Loucy (cell line): ENCODE measurements at regions not wholly inside any gene's neighbourhood (a gene's known extent, or its start where the extent isn't known, plus 50 kb on each side); places are given as distances from the start of the nearest gene placed in this dataset.

Experiments
- H2AFZ ChIP-seq: fragments of 200-600 bp; sonication (generic); 2 replicates; pipeline ENCODE4 v1.6.0; 2016; ENCODE audit warnings: antibody characterized with exemption, mild to moderate bottlenecking, low read length, moderate library complexity
- H3F3A ChIP-seq: fragments of 200-600 bp; 2 replicates; pipeline ENCODE4 v1.6.0; 2016; ENCODE audit warnings: antibody characterized with exemption, low read depth, mild to moderate bottlenecking
- H3K27me3 ChIP-seq: fragments of 200-600 bp; sonication (generic); 2 replicates; pipeline ENCODE4 v1.6.1; 2014; ENCODE audit warnings: low read length, mild to moderate bottlenecking; ENCODE audit not compliant: insufficient read depth, poor library complexity, severe bottlenecking
- H3K36me3 ChIP-seq: fragments of 200-600 bp; sonication (generic); 2 replicates; pipeline ENCODE4 v1.6.1; 2016; ENCODE audit warnings: low read length; ENCODE audit not compliant: insufficient read depth
- H3K4me1 ChIP-seq: fragments of 200-600 bp; sonication (generic); 2 replicates; pipeline ENCODE4 v1.5.1; 2014; ENCODE audit warnings: low read length, mild to moderate bottlenecking; ENCODE audit not compliant: insufficient read depth, poor library complexity, severe bottlenecking
- H3K4me2 ChIP-seq: fragments of 200-600 bp; sonication (generic); 2 replicates; pipeline ENCODE4 v1.6.0; 2014; ENCODE audit warnings: antibody characterized with exemption, low read length, low read depth, mild to moderate bottlenecking; ENCODE audit not compliant: poor library complexity, severe bottlenecking
- H3K4me3 ChIP-seq: fragments of 200-600 bp; sonication (generic); 2 replicates; pipeline ENCODE4 v1.5.1; 2014; ENCODE audit warnings: low read length, mild to moderate bottlenecking, mixed read lengths; ENCODE audit not compliant: poor library complexity, severe bottlenecking
- H3K79me2 ChIP-seq: fragments of 200-600 bp; sonication (generic); 2 replicates; pipeline ENCODE4 v1.6.1; 2014; ENCODE audit warnings: low read length; ENCODE audit not compliant: insufficient read depth
- H3K9ac ChIP-seq: fragments of 200-600 bp; sonication (generic); 2 replicates; pipeline ENCODE4 v1.6.0; 2014; ENCODE audit warnings: mild to moderate bottlenecking, low read depth, low read length, moderate library complexity; ENCODE audit not compliant: poor library complexity, severe bottlenecking
- H3K9me2 ChIP-seq: fragments of 200-600 bp; sonication (generic); replicated peaks from 2 replicates; pipeline ENCODE4 v1.6.1; 2016; ENCODE audit warnings: low read depth, low read length, mixed read lengths
- H3K9me3 ChIP-seq: fragments of 200-600 bp; sonication (generic); 2 replicates; pipeline ENCODE4 v1.6.1; 2014; ENCODE audit warnings: mild to moderate bottlenecking, antibody characterized with exemption, low read length, low read depth; ENCODE audit not compliant: insufficient read depth
- H4K20me1 ChIP-seq: fragments of 200-600 bp; sonication (generic); 2 replicates; pipeline ENCODE4 v1.6.0; 2014; ENCODE audit warnings: antibody characterized with exemption, low read length, mild to moderate bottlenecking; ENCODE audit not compliant: insufficient read depth, poor library complexity, severe bottlenecking
- EZH2phosphoT487 ChIP-seq: fragments of 200-600 bp; IDR thresholded peaks from 2 replicates; pipeline ENCODE4 v1.6.1; 2018; ENCODE audit warnings: antibody characterized with exemption, mild to moderate bottlenecking, moderate library complexity, borderline replicate concordance
- TF ChIP-seq, protein P1 (sequence below): fragments of 200-600 bp; sonication (generic); conservative IDR thresholded peaks from 2 replicates; pipeline ENCODE4 v1.5.1; 2014; ENCODE audit warnings: mild to moderate bottlenecking, antibody characterized with exemption, low read length

DNA sequence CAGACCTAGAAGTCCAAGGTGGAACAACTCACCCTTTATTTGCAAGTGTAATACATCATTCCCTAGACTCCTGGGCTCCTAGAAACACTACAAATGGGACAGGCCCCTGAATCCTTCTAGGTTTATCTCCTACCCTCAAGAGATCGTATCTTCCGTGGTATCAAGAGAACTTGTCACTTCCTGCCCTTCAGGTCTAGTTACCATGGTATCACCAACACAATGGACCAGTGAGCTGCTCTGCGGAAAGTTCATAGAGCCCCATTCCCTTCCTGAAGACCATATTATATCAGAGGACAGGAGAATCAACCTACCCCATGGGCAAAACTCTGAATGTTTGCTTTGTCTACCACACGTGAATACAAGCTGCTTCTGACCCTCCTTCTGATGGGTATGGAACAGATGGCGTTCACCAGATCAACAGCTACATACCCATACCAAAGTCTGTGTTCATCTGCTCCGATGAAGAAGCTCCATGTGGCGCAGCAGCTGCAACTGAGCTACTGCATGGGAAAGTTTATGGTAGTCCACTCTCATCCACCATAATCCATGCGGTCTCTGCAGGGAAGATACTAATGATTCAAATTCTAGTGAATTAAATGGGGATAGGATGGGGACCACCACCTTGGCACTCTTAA, 84.6 kb upstream of the KLF13 start:
- Histone ChIP-seq H3K4me3 (no peak overlapping the region), H3K9me2 (no peaks in the 10 kb centered on the region), H3K79me2 (no peaks in the 10 kb centered on the region), H3K9me3 (no peaks in the 10 kb centered on the region), H2AFZ (no peak overlapping the region), H3K36me3 (no peaks in the 10 kb centered on the region), H3F3A (no peaks in the 10 kb centered on the region), H3K9ac (no peak overlapping the region), H3K4me2 (no peak overlapping the region), H4K20me1 (no peaks in the 10 kb centered on the region), H3K27me3 (no peaks in the 10 kb centered on the region), H3K4me1 (peaks cover 7% of the 10 kb centered on the region)
- TF ChIP-seq EZH2phosphoT487 = no peak
- TF ChIP-seq, protein P1, sequence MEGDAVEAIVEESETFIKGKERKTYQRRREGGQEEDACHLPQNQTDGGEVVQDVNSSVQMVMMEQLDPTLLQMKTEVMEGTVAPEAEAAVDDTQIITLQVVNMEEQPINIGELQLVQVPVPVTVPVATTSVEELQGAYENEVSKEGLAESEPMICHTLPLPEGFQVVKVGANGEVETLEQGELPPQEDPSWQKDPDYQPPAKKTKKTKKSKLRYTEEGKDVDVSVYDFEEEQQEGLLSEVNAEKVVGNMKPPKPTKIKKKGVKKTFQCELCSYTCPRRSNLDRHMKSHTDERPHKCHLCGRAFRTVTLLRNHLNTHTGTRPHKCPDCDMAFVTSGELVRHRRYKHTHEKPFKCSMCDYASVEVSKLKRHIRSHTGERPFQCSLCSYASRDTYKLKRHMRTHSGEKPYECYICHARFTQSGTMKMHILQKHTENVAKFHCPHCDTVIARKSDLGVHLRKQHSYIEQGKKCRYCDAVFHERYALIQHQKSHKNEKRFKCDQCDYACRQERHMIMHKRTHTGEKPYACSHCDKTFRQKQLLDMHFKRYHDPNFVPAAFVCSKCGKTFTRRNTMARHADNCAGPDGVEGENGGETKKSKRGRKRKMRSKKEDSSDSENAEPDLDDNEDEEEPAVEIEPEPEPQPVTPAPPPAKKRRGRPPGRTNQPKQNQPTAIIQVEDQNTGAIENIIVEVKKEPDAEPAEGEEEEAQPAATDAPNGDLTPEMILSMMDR = no peak

DNA sequence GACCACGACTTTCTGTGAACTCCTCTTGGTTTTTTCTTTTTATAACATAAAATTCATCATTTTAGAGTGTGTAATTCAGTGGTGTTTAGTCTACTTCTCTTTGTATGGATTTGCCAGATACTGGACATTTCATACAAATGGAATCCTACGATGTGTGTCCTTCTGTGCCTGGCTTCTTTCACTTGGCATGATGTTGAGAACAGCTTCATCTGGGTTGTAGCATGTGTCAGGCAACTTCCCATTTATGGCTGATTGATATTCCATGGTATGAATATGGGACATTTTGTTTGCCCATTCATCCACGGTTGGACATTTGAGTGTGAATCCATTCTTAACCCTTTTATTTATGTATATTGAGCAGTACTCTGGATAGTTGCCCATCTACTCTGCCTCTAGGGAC, 82.7 kb upstream of the KLF13 start:
- Histone ChIP-seq H3K27me3 (no peaks in the 10 kb centered on the region), H4K20me1 (no peaks in the 10 kb centered on the region), H3K79me2 (no peaks in the 10 kb centered on the region), H3K9me2 (no peaks in the 10 kb centered on the region), H3K4me1 (peaks cover 7% of the 10 kb centered on the region), H3K9ac (no peak overlapping the region), H3K4me2 (no peak overlapping the region), H2AFZ (no peak overlapping the region), H3K9me3 (no peaks in the 10 kb centered on the region), H3F3A (no peaks in the 10 kb centered on the region), H3K4me3 (no peak overlapping the region), H3K36me3 (no peaks in the 10 kb centered on the region)
- TF ChIP-seq EZH2phosphoT487 = no peak
- TF ChIP-seq, protein P1 = no peak

DNA sequence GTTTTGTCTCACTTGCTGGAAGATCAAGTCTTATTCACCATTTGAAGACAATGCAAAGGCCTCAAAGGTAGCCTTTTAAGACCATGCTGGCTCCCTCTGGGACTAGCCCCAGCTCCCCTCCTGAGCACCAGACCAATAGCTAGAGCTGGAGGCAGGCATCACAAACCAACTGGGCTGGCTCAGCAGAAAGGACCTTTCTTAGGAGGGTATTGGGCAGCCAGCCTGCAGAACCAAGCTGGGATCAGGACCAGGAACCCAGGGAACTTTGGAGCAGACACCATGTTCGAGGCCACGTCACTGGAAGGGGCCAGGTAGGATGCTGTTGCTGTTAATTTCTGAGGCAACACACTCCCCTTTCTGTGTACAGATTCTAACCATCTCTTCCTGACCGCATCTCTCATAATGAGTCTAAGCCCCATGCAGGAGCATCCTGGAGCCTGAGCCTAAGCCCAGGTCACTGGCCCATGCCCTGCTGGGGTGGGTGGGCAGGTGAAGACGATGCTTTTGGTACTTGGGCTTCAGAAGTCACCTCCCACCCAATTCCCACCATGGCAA, 81.4 kb upstream of the KLF13 start:
- no peaks in the 10 kb centered on the region for H3K9me2 ChIP-seq
- H3K4me2 ChIP-seq = no peak overlapping the region
- H3K27me3 ChIP-seq = no peaks in the 10 kb centered on the region
- H3K9me3 ChIP-seq = no peaks in the 10 kb centered on the region
- H3K9ac ChIP-seq = no peak overlapping the region
- H3F3A ChIP-seq = no peaks in the 10 kb centered on the region
- H3K79me2 ChIP-seq = no peaks in the 10 kb centered on the region
- peaks cover 7% of the 10 kb centered on the region for H3K4me1 ChIP-seq
- H4K20me1 ChIP-seq = no peaks in the 10 kb centered on the region
- H2AFZ ChIP-seq = no peak overlapping the region
- H3K4me3 ChIP-seq = no peak overlapping the region
- H3K36me3 ChIP-seq = no peaks in the 10 kb centered on the region
- TF ChIP-seq EZH2phosphoT487 = no peak
- TF ChIP-seq, protein P1 = no peak
